B cell (primary cell): ENCODE measurements at regions not wholly inside any gene's neighbourhood (a gene's known extent, or its start where the extent isn't known, plus 50 kb on each side); places are given as distances from the start of the nearest gene placed in this dataset.

Experiments
- ATAC-seq: fragments of 200-7000 bp; cut with Tn5 transposase; one replicate; pipeline ENCODE4 v1.10.0; 2021; ENCODE audit warnings: low read depth, mild to moderate bottlenecking, moderate number of reproducible peaks, moderate library complexity
- CTCF ChIA-PET: fragments of 350-600 bp; sonication (Branson Sonifier 250); formaldehyde crosslinking; loops from one replicate; lab custom pipeline; 2021; ENCODE audit warnings: antibody characterized with exemption, inconsistent platforms; lab: Charles Lee
- POLR2A ChIA-PET: fragments of 350-600 bp; sonication (Branson Sonifier 250); formaldehyde crosslinking; loops from one replicate; lab custom pipeline; 2021; ENCODE audit warnings: antibody characterized with exemption; lab: Charles Lee
- DNase-seq: peaks from one replicate; pipeline ENCODE4 v3.0.0; 2013
- H2AFZ ChIP-seq: 2 replicates; pipeline ENCODE4 v1.6.1; 2012; ENCODE audit warnings: mild to moderate bottlenecking, low read depth, low read length; ENCODE audit not compliant: insufficient read depth, poor library complexity, severe bottlenecking
- H3K27ac ChIP-seq, 2 donors: 1 replicate in 1 of 2; 2 replicates in 1 of 2; pipeline ENCODE4 v1.5.1; 2012 to 2013; ENCODE audit warnings: low read length in 2 of 2, mild to moderate bottlenecking in 2 of 2, moderate library complexity in 1 of 2
- H3K27me3 ChIP-seq, 4 experiments: fragments of 200-600 bp in 1 of 4; sonication (generic) in 1 of 4; replicated peaks in 1 of 4; 1 replicate in 2 of 4; 2 replicates in 2 of 4; pipeline versions ENCODE4 v1.6.1 to v1.7.0; 2013 to 2016; ENCODE audit warnings: low read length in 3 of 4, mild to moderate bottlenecking in 2 of 4, mixed read lengths in 1 of 4, moderate library complexity in 1 of 4; ENCODE audit not compliant: insufficient read depth in 4 of 4, control insufficient read depth in 3 of 4; ENCODE audit errors: control extremely low read depth in 1 of 4
- H3K36me3 ChIP-seq, 2 experiments: replicated peaks in 1 of 2; 1 replicate in 1 of 2; 2 replicates in 1 of 2; pipeline versions ENCODE4 v1.6.1 to v1.7.1; 2013; ENCODE audit warnings: low read length in 1 of 2; ENCODE audit not compliant: insufficient read depth in 2 of 2, control insufficient read depth in 1 of 2; ENCODE audit errors: control extremely low read depth in 1 of 2, extremely low read depth in 1 of 2
- H3K4me1 ChIP-seq, 2 donors: fragments of 200-600 bp in 1 of 2; sonication (generic) in 1 of 2; 1 replicate in 1 of 2; 2 replicates in 1 of 2; pipeline versions ENCODE4 v1.5.1 to v1.6.1; 2013 to 2017; ENCODE audit warnings: low read length in 2 of 2; ENCODE audit not compliant: control insufficient read depth in 2 of 2, insufficient read depth in 2 of 2
- H3K4me2 ChIP-seq: replicated peaks from 2 replicates; pipeline ENCODE3; 2012; ENCODE audit warnings: mild to moderate bottlenecking, low read depth, low read length; ENCODE audit not compliant: poor library complexity, severe bottlenecking
- H3K4me3 ChIP-seq, 5 experiments: fragments of 200-600 bp in 1 of 5; sonication (generic) in 1 of 5; 1 replicate in 3 of 5; 2 replicates in 2 of 5; pipeline versions ENCODE4 v1.5.1 to v1.7.0; 2011 to 2016; ENCODE audit warnings: low read length in 4 of 5, mild to moderate bottlenecking in 4 of 5, low read depth in 2 of 5, control low read depth in 1 of 5, moderate library complexity in 1 of 5; ENCODE audit not compliant: insufficient read depth in 1 of 5; ENCODE audit errors: control extremely low read depth in 1 of 5, extremely low read depth in 1 of 5
- H3K79me2 ChIP-seq: fragments of 200-600 bp; sonication (generic); one replicate; pipeline ENCODE4 v1.6.0; 2016; ENCODE audit warnings: low read length; ENCODE audit not compliant: control insufficient read depth, insufficient read depth
- H3K9ac ChIP-seq: fragments of 200-600 bp; sonication (generic); 2 replicates; pipeline ENCODE4 v1.6.1; 2017; ENCODE audit warnings: mild to moderate bottlenecking, low read length, moderate library complexity
- H3K9me3 ChIP-seq, 3 donors: one replicate each; pipeline versions ENCODE4 v1.6.1 to v1.7.1; 2013; ENCODE audit warnings: low read length in 2 of 3; ENCODE audit not compliant: control insufficient read depth in 2 of 3, insufficient read depth in 1 of 3; ENCODE audit errors: control extremely low read depth in 1 of 3
- H4K20me1 ChIP-seq: 2 replicates; pipeline ENCODE4 v1.6.0; 2012; ENCODE audit warnings: mild to moderate bottlenecking, low read length; ENCODE audit not compliant: insufficient read depth, control insufficient read depth, poor library complexity, severe bottlenecking
- H3K27ac Mint-ChIP-seq: one replicate; pipeline ENCODE4 v1.8.0; 2021; ENCODE audit warnings: mixed read lengths
- H3K27me3 Mint-ChIP-seq: one replicate; pipeline ENCODE4 v1.8.0; 2021; ENCODE audit warnings: mixed read lengths
- H3K4me1 Mint-ChIP-seq: one replicate; pipeline ENCODE4 v1.8.0; 2021; ENCODE audit warnings: mixed read lengths
- H3K4me3 Mint-ChIP-seq: one replicate; pipeline ENCODE4 v1.8.0; 2021; ENCODE audit warnings: mixed read lengths
- H3K9me3 Mint-ChIP-seq: one replicate; pipeline ENCODE4 v1.8.0; 2022; ENCODE audit warnings: mixed read lengths; ENCODE audit not compliant: insufficient read depth
- EZH2 ChIP-seq: IDR thresholded peaks from 2 replicates; pipeline ENCODE4 v1.6.1; 2012; ENCODE audit warnings: borderline replicate concordance, low read depth, mild to moderate bottlenecking, moderate library complexity, low read length; ENCODE audit not compliant: insufficient read depth, poor library complexity, severe bottlenecking
- WGBS: methylation state at CpG from one replicate; pipeline ENCODE4 v1.1.5; 2013; ENCODE audit warnings: missing lambda C conversion rate; ENCODE audit not compliant: insufficient coverage; 5-methylcytosine and 5-hydroxymethylcytosine counted together
- intact Hi-C: fragments of 100-400 bp; cut with micrococcal nuclease; formaldehyde crosslinking; loops from one replicate; pipeline ENCODE4 v1.10.0; 2022
- TF ChIP-seq, protein P1 (sequence below): fragments of 200-600 bp; IDR thresholded peaks from one replicate; pipeline ENCODE4 v1.8.0; 2022; ENCODE audit warnings: antibody characterized with exemption, mild to moderate bottlenecking

DNA sequence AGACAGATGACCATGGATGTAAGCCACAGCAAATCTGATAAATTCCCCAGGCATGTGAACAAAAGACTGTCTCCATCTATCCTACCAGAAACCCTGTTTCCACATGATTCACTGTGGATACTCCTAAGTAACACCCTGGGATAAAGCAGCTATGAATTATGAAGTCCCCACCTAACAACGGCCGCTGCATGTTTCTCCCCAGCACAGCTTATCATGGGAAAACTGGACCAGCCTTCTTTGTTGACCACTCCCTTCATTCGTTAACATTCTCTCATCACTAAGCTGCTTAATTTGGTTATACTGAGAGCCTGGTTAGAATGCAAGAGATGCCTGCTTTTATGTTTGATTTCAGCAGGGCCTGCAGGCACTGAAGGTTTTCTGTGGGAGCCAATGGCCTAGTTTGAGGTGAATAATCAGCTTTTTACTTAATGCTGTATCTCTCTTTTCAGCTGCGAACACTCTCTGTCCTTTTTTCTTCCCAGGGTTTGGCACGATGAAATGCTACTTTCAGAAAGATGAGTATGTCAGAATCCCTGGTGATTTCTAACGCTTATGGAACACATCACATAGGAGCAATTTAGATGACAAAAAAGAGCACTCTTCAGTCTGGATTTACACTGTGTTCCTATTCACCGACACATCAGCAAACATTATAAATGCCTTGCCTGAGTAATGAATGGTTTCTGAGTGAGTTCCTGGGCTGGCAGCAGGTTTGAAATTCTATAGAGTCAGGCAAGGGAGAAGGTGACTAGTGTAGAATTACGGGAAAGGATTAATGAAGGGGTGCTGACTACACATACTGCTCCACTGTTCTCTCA lies 318.4 kb upstream of the ZNF608 start:
- Histone ChIP-seq H4K20me1 (no peaks in the 10 kb centered on the region), H3K4me3 (no peak overlapping the region), H3K79me2 (no peaks in the 10 kb centered on the region), H3K36me3 (no peaks in the 10 kb centered on the region), H3K9ac (no peak overlapping the region), H3K9me3 (peaks cover 0 to 3% (median 0%) of the 10 kb centered on the region in 3 donors), H3K4me2 (no peak overlapping the region), H3K27me3 (no peaks in the 10 kb centered on the region), H3K4me1 (no peaks in the 10 kb centered on the region), H2AFZ (no peak overlapping the region), H3K27ac (no peak overlapping the region)
- DNase-seq: no peak
- ChIA-PET CTCF (no interaction called here), POLR2A (no interaction called here)
- peaks cover 2% of the 10 kb centered on the region for H3K9me3 Mint-ChIP-seq
- no peaks in the 10 kb centered on the region for H3K27me3 Mint-ChIP-seq
- TF ChIP-seq, protein P1, sequence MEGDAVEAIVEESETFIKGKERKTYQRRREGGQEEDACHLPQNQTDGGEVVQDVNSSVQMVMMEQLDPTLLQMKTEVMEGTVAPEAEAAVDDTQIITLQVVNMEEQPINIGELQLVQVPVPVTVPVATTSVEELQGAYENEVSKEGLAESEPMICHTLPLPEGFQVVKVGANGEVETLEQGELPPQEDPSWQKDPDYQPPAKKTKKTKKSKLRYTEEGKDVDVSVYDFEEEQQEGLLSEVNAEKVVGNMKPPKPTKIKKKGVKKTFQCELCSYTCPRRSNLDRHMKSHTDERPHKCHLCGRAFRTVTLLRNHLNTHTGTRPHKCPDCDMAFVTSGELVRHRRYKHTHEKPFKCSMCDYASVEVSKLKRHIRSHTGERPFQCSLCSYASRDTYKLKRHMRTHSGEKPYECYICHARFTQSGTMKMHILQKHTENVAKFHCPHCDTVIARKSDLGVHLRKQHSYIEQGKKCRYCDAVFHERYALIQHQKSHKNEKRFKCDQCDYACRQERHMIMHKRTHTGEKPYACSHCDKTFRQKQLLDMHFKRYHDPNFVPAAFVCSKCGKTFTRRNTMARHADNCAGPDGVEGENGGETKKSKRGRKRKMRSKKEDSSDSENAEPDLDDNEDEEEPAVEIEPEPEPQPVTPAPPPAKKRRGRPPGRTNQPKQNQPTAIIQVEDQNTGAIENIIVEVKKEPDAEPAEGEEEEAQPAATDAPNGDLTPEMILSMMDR: no peak
- H3K27ac Mint-ChIP-seq: peak overlapping the region; percentile 27
- no peak overlapping the region for H3K4me3 Mint-ChIP-seq
- WGBS: 100% methylated on average over 2 of the region's 8 CpGs
- intact Hi-C loops: no loop called here
- ATAC-seq: no peak
- H3K4me1 Mint-ChIP-seq: no peaks in the 10 kb centered on the region

DNA sequence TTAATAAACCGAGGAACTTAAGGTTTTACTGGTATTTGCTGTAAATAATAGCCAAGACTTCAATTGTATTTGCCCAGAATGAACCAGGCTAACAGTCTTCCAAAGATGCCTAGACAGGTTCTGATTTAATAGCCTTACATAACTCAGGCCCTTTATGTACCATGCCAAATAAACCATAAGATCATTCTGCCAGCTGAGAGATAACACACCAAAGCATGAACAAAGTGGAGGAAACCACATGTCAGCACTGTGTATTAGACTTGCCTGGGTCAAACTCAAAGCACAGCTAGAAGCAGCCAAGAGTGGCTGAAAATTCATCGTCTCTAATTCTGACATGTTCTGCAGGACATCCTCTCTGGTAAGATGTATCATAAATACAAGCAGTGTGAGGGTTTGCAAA lies 319.3 kb upstream of the ZNF608 start:
- Mint-ChIP-seq H3K27ac (no peak overlapping the region), H3K9me3 (peaks cover 2% of the 10 kb centered on the region), H3K27me3 (no peaks in the 10 kb centered on the region), H3K4me3 (no peak overlapping the region), H3K4me1 (no peaks in the 10 kb centered on the region)
- POLR2A ChIA-PET: no interaction called here
- intact Hi-C loops: no loop called here
- CTCF ChIA-PET: no interaction called here
- no peak overlapping the region for H3K9ac ChIP-seq
- no peak overlapping the region for H3K4me3 ChIP-seq
- no peak overlapping the region for H3K4me2 ChIP-seq
- peaks cover 0 to 3% (median 0%) of the 10 kb centered on the region in 3 donors for H3K9me3 ChIP-seq
- no peaks in the 10 kb centered on the region for H4K20me1 ChIP-seq
- no peaks in the 10 kb centered on the region for H3K79me2 ChIP-seq
- no peaks in the 10 kb centered on the region for H3K36me3 ChIP-seq
- DNase-seq (no peak), ATAC-seq (no peak)
- H3K27ac ChIP-seq: no peak overlapping the region
- no peaks in the 10 kb centered on the region for H3K27me3 ChIP-seq
- H3K4me1 ChIP-seq: no peaks in the 10 kb centered on the region
- WGBS: no CpG with 5 or more reads among the region's 2 CpGs
- TF ChIP-seq, protein P1: no peak
- no peak for TF ChIP-seq EZH2
- H2AFZ ChIP-seq: no peak overlapping the region
